CD4-positive, alpha-beta T cell treated with Interleukin-15 for 1 hour (primary cell): ENCODE measurements at regions not wholly inside any gene's neighbourhood (a gene's known extent, or its start where the extent isn't known, plus 50 kb on each side); places are given as distances from the start of the nearest gene placed in this dataset.

Experiments
- DNase-seq: peaks from one replicate; pipeline ENCODE4 v3.0.0-alpha.2; 2020

GRCh38 chr13:91174886-91175501 is 172.5 kb upstream of the MIR17HG start:
- DNase-seq = no peak

- DNase-seq = no peak
Observed at GRCh38 chr13:91178099-91178498, 169.4 kb upstream of the MIR17HG start.

- DNase-seq = no peak
Observed at GRCh38 chr13:91181892-91182291, 165.6 kb upstream of the MIR17HG start.

GRCh38 chr13:91184244-91184926 is 163.1 kb upstream of the MIR17HG start:
- no peak for DNase-seq

- DNase-seq = no peak
Observed at GRCh38 chr13:91185294-91185863, 162.1 kb upstream of the MIR17HG start.

- no peak for DNase-seq
Observed at GRCh38 chr13:91187522-91187921, 160.0 kb upstream of the MIR17HG start.

- no peak for DNase-seq
Observed at GRCh38 chr13:91189506-91189905, 158.0 kb upstream of the MIR17HG start.

- DNase-seq = no peak
Observed at GRCh38 chr13:91193358-91193757, 154.1 kb upstream of the MIR17HG start.

- DNase-seq = no peak
Observed at GRCh38 chr13:91195789-91196188, 151.7 kb upstream of the MIR17HG start.

- DNase-seq = no peak
Observed at GRCh38 chr13:91196958-91197357, 150.5 kb upstream of the MIR17HG start.

GRCh38 chr13:91199866-91200265 is 147.6 kb upstream of the MIR17HG start:
- no peak for DNase-seq

GRCh38 chr13:91200486-91200885 is 147.0 kb upstream of the MIR17HG start:
- no peak for DNase-seq

GRCh38 chr13:91203430-91203829 is 144.1 kb upstream of the MIR17HG start:
- DNase-seq = no peak

- DNase-seq = no peak
Observed at GRCh38 chr13:91207261-91207660, 140.2 kb upstream of the MIR17HG start.

GRCh38 chr13:91211510-91211909 is 136.0 kb upstream of the MIR17HG start:
- DNase-seq = no peak

- no peak for DNase-seq
Observed at GRCh38 chr13:91212231-91212630, 135.3 kb upstream of the MIR17HG start.

- DNase-seq = no peak
Observed at GRCh38 chr13:91214031-91214430, 133.5 kb upstream of the MIR17HG start.

- DNase-seq = no peak
Observed at GRCh38 chr13:91216928-91217700, 130.4 kb upstream of the MIR17HG start.

GRCh38 chr13:91219201-91219600 is 128.3 kb upstream of the MIR17HG start:
- DNase-seq = no peak

- no peak for DNase-seq
Observed at GRCh38 chr13:91220872-91221271, 126.6 kb upstream of the MIR17HG start.

- no peak for DNase-seq
Observed at GRCh38 chr13:91228108-91228507, 119.4 kb upstream of the MIR17HG start.

GRCh38 chr13:91228940-91229339 is 118.5 kb upstream of the MIR17HG start:
- no peak for DNase-seq

GRCh38 chr13:91232716-91233115 is 114.8 kb upstream of the MIR17HG start:
- DNase-seq = no peak

- no peak for DNase-seq
Observed at GRCh38 chr13:91233291-91233690, 114.2 kb upstream of the MIR17HG start.
